WTC11 (cell line): ENCODE measurements at regions not wholly inside any gene's neighbourhood (a gene's known extent, or its start where the extent isn't known, plus 50 kb on each side); places are given as distances from the start of the nearest gene placed in this dataset.

Experiments used
- CREB1 ChIP-seq: sonication (generic); formaldehyde crosslinking; IDR thresholded peaks from 2 replicates; pipeline ENCODE4 v1.8.0; 2023; ENCODE audit warnings: mild to moderate bottlenecking, missing genetic modification reagents
- SP1 ChIP-seq: sonication (generic); formaldehyde crosslinking; conservative IDR thresholded peaks from 2 replicates; pipeline ENCODE4 v1.8.1; 2022; ENCODE audit warnings: missing genetic modification reagents
- TEAD1 ChIP-seq: sonication (generic); formaldehyde crosslinking; IDR thresholded peaks from 2 replicates; pipeline ENCODE4 v1.8.0; 2022; ENCODE audit warnings: mild to moderate bottlenecking, missing genetic modification reagents
- ZBTB21 ChIP-seq: sonication (generic); formaldehyde crosslinking; IDR thresholded peaks from 2 replicates; pipeline ENCODE4 v1.8.1; 2023; ENCODE audit warnings: mild to moderate bottlenecking, missing genetic modification reagents, borderline replicate concordance
- ZNF263 ChIP-seq: sonication (generic); formaldehyde crosslinking; IDR thresholded peaks from 2 replicates; pipeline ENCODE4 v1.8.1; 2022; ENCODE audit warnings: low read depth, mild to moderate bottlenecking, moderate library complexity, missing genetic modification reagents
- TF ChIP-seq, protein P1 (sequence below): fragments of 200-600 bp; IDR thresholded peaks from 2 replicates; pipeline ENCODE4 v1.8.0; 2022; ENCODE audit warnings: antibody characterized with exemption
- TF ChIP-seq, protein P2 (sequence below): sonication (generic); formaldehyde crosslinking; IDR thresholded peaks from 2 replicates; pipeline ENCODE4 v1.8.1; 2023; ENCODE audit warnings: mild to moderate bottlenecking, missing genetic modification reagents, moderate library complexity
- TF ChIP-seq, protein P3 (sequence below): sonication (generic); formaldehyde crosslinking; IDR thresholded peaks from 2 replicates; pipeline ENCODE4 v1.8.1; 2022; ENCODE audit warnings: missing genetic modification reagents, borderline replicate concordance
- TF ChIP-seq, protein P4 (sequence below): sonication (generic); formaldehyde crosslinking; conservative IDR thresholded peaks from 2 replicates; pipeline ENCODE4 v1.8.1; 2022; ENCODE audit warnings: mild to moderate bottlenecking, missing genetic modification reagents
- TF ChIP-seq, protein P5 (sequence below): sonication (generic); formaldehyde crosslinking; conservative IDR thresholded peaks from 2 replicates; pipeline ENCODE4 v1.8.1; 2023; ENCODE audit warnings: mild to moderate bottlenecking, low read depth, missing genetic modification reagents, moderate library complexity
- TF ChIP-seq, protein P6 (sequence below): sonication (generic); formaldehyde crosslinking; IDR thresholded peaks from 2 replicates; pipeline ENCODE4 v1.8.0; 2022; ENCODE audit warnings: mild to moderate bottlenecking, missing genetic modification reagents
- TF ChIP-seq, protein P7 (sequence below): sonication (generic); formaldehyde crosslinking; IDR thresholded peaks from 2 replicates; pipeline ENCODE4 v1.8.1; 2023; ENCODE audit warnings: mild to moderate bottlenecking, missing genetic modification reagents, borderline replicate concordance

DNA sequence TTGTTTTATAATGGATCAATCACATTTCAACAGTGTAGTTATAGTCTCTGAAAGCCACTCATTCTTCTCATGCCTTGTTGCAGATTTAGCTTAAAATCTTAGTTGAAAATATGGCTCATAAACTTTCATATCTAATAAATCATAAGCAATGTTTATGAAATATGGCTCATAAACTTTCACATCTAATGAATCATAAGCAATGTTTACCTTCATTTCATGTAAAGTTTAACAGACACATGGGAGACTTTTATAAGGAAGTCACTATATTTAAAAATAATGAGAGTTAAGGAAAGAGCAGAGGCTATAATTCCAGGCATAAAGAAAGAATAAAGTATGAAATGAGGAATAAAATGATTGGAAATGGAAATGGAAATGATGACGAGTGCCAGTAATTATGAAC, 1042.1 kb downstream of the FSCB start:
- TF ChIP-seq SP1 (CRISPR knock-in tag) (no peak), ZBTB21 (CRISPR knock-in tag) (no peak), ZNF263 (CRISPR knock-in tag) (no peak), TEAD1 (CRISPR knock-in tag) (no peak), CREB1 (CRISPR knock-in tag) (no peak)
- TF ChIP-seq, protein P1, sequence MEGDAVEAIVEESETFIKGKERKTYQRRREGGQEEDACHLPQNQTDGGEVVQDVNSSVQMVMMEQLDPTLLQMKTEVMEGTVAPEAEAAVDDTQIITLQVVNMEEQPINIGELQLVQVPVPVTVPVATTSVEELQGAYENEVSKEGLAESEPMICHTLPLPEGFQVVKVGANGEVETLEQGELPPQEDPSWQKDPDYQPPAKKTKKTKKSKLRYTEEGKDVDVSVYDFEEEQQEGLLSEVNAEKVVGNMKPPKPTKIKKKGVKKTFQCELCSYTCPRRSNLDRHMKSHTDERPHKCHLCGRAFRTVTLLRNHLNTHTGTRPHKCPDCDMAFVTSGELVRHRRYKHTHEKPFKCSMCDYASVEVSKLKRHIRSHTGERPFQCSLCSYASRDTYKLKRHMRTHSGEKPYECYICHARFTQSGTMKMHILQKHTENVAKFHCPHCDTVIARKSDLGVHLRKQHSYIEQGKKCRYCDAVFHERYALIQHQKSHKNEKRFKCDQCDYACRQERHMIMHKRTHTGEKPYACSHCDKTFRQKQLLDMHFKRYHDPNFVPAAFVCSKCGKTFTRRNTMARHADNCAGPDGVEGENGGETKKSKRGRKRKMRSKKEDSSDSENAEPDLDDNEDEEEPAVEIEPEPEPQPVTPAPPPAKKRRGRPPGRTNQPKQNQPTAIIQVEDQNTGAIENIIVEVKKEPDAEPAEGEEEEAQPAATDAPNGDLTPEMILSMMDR: no peak
- TF ChIP-seq, protein P2, sequence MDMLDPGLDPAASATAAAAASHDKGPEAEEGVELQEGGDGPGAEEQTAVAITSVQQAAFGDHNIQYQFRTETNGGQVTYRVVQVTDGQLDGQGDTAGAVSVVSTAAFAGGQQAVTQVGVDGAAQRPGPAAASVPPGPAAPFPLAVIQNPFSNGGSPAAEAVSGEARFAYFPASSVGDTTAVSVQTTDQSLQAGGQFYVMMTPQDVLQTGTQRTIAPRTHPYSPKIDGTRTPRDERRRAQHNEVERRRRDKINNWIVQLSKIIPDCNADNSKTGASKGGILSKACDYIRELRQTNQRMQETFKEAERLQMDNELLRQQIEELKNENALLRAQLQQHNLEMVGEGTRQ (CRISPR knock-in tag): no peak
- TF ChIP-seq, protein P3, sequence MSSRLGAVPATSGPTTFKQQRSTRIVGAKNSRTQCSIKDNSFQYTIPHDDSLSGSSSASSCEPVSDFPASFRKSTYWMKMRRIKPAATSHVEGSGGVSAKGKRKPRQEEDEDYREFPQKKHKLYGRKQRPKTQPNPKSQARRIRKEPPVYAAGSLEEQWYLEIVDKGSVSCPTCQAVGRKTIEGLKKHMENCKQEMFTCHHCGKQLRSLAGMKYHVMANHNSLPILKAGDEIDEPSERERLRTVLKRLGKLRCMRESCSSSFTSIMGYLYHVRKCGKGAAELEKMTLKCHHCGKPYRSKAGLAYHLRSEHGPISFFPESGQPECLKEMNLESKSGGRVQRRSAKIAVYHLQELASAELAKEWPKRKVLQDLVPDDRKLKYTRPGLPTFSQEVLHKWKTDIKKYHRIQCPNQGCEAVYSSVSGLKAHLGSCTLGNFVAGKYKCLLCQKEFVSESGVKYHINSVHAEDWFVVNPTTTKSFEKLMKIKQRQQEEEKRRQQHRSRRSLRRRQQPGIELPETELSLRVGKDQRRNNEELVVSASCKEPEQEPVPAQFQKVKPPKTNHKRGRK (CRISPR knock-in tag): no peak
- TF ChIP-seq, protein P4, sequence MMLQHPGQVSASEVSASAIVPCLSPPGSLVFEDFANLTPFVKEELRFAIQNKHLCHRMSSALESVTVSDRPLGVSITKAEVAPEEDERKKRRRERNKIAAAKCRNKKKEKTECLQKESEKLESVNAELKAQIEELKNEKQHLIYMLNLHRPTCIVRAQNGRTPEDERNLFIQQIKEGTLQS: no peak
- TF ChIP-seq, protein P5, sequence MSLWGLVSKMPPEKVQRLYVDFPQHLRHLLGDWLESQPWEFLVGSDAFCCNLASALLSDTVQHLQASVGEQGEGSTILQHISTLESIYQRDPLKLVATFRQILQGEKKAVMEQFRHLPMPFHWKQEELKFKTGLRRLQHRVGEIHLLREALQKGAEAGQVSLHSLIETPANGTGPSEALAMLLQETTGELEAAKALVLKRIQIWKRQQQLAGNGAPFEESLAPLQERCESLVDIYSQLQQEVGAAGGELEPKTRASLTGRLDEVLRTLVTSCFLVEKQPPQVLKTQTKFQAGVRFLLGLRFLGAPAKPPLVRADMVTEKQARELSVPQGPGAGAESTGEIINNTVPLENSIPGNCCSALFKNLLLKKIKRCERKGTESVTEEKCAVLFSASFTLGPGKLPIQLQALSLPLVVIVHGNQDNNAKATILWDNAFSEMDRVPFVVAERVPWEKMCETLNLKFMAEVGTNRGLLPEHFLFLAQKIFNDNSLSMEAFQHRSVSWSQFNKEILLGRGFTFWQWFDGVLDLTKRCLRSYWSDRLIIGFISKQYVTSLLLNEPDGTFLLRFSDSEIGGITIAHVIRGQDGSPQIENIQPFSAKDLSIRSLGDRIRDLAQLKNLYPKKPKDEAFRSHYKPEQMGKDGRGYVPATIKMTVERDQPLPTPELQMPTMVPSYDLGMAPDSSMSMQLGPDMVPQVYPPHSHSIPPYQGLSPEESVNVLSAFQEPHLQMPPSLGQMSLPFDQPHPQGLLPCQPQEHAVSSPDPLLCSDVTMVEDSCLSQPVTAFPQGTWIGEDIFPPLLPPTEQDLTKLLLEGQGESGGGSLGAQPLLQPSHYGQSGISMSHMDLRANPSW: no peak
- TF ChIP-seq, protein P6, sequence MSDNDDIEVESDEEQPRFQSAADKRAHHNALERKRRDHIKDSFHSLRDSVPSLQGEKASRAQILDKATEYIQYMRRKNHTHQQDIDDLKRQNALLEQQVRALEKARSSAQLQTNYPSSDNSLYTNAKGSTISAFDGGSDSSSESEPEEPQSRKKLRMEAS (CRISPR knock-in tag): no peak
- TF ChIP-seq, protein P7, sequence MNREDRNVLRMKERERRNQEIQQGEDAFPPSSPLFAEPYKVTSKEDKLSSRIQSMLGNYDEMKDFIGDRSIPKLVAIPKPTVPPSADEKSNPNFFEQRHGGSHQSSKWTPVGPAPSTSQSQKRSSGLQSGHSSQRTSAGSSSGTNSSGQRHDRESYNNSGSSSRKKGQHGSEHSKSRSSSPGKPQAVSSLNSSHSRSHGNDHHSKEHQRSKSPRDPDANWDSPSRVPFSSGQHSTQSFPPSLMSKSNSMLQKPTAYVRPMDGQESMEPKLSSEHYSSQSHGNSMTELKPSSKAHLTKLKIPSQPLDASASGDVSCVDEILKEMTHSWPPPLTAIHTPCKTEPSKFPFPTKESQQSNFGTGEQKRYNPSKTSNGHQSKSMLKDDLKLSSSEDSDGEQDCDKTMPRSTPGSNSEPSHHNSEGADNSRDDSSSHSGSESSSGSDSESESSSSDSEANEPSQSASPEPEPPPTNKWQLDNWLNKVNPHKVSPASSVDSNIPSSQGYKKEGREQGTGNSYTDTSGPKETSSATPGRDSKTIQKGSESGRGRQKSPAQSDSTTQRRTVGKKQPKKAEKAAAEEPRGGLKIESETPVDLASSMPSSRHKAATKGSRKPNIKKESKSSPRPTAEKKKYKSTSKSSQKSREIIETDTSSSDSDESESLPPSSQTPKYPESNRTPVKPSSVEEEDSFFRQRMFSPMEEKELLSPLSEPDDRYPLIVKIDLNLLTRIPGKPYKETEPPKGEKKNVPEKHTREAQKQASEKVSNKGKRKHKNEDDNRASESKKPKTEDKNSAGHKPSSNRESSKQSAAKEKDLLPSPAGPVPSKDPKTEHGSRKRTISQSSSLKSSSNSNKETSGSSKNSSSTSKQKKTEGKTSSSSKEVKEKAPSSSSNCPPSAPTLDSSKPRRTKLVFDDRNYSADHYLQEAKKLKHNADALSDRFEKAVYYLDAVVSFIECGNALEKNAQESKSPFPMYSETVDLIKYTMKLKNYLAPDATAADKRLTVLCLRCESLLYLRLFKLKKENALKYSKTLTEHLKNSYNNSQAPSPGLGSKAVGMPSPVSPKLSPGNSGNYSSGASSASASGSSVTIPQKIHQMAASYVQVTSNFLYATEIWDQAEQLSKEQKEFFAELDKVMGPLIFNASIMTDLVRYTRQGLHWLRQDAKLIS (CRISPR knock-in tag): no peak
